ENCODE measurements at regions not wholly inside any gene's neighbourhood (a gene's known extent, or its start where the extent isn't known, plus 50 kb on each side); places are given as distances from the start of the nearest gene placed in this dataset.

DNA sequence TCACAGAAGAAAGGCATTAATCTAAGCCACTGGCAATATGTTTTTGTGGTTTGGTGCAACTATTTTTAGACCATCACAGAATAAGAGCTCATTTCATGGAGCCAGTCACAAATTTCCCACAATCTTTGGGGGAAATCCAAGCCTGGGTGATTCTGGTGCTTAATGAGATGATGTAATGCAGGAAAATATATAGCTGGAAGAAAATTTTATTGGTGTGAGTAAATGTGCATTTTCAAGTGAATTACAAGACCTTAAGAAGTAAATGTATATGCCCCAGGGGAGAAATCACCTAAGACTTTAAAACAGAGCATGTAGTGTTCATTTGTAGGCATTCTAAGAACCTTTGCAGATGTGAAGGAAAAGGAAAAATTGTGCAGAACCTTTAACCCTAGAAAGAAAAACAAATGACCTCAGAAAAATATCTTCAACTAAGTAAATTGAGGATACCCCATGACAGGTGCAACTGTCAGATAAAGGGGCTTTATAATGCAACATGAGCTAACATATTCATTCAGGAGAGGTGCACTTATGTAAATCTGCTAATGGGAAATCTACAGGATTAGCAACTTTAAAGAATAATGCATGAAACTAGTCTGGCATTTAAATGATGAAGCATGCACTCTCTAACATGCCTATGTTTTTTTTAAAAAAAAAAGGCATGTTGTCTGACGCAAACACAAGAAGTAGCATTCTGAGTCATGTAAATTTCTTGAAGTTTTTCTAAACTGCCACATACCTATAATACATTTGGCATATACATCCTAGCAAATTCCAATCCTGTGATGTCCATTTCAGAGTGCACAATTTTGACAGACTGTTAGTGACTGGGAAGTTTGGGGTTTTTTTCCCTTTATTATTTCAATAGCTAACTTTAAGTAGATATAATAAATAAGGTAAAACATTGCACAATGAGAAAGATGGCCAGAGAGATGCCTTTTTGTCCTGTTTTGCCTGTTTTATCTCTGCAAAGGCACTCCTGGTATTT is 105.1 kb downstream of the MEX3B start:
- no peaks in the 10 kb centered on the region for H3K4me1 ChIP-seq
- no peak overlapping the region for H3K4me3 ChIP-seq
- DNase-seq (no peak), ATAC-seq (no peak)
- intact Hi-C loops (cut with DNase I): loop anchor here in 2 of 10 donors (2.0 to 10.0 kb wide), 2 partner anchors 456 to 460 kb away; no protein-coding TSS in a partner anchor
- H3K9me3 ChIP-seq: peaks cover 0 to 19% (median 10%) of the 10 kb centered on the region in 11 donors
- WGBS, 2 donors: 78 to 87% methylated on average over 1 of the region's 1 CpG
- no peak for TF ChIP-seq CTCF (IDR thresholded peaks at IDR 0.05)
- no peaks in the 10 kb centered on the region for H3K36me3 ChIP-seq
- H3K27me3 ChIP-seq: no peaks in the 10 kb centered on the region
- no peak overlapping the region for H3K27ac ChIP-seq

GRCh38 chr15:81939604-81940440 is 106.0 kb downstream of the MEX3B start:
- DNase-seq (no peak), ATAC-seq (no peak)
- Histone ChIP-seq H3K4me3 (no peak overlapping the region), H3K27me3 (no peaks in the 10 kb centered on the region), H3K4me1 (no peaks in the 10 kb centered on the region), H3K9me3 (peaks cover 0 to 19% (median 10%) of the 10 kb centered on the region in 11 donors), H3K27ac (no peak overlapping the region), H3K36me3 (no peaks in the 10 kb centered on the region)
- 28 to 39% methylated on average over 5 of the region's 5 CpGs for WGBS, 2 donors
- intact Hi-C loops (cut with DNase I): loop anchor here in 3 of 10 donors (2.0 to 10.0 kb wide), 2 partner anchors 455 to 459 kb away; no protein-coding TSS in a partner anchor
- TF ChIP-seq CTCF (IDR thresholded peaks at IDR 0.05): peak; percentile 20 to 67 (median 58)

GRCh38 chr15:81937189-81937588 is 108.6 kb downstream of the MEX3B start:
- intact Hi-C loops (cut with DNase I): loop anchor here in 1 of 10 donors (10.0 kb wide), 1 partner anchor 452 kb away; no protein-coding TSS in a partner anchor
- no peak for TF ChIP-seq CTCF (IDR thresholded peaks at IDR 0.05)
- DNase-seq: no peak

More at GRCh38 chr15:81937189-81937588, 108.6 kb downstream of the MEX3B start:
- H3K36me3 ChIP-seq: no peaks in the 10 kb centered on the region
- no peak overlapping the region for H3K27ac ChIP-seq
- 69 to 72% methylated on average over 4 of the region's 4 CpGs for WGBS, 2 donors
- no peak overlapping the region for H3K4me3 ChIP-seq
- peaks cover 0 to 19% (median 10%) of the 10 kb centered on the region in 11 donors for H3K9me3 ChIP-seq
- no peaks in the 10 kb centered on the region for H3K27me3 ChIP-seq
- no peaks in the 10 kb centered on the region for H3K4me1 ChIP-seq
- ATAC-seq: no peak
